ENCODE measurements at regions not wholly inside any gene's neighbourhood (a gene's known extent, or its start where the extent isn't known, plus 50 kb on each side); places are given as distances from the start of the nearest gene placed in this dataset.

DNA sequence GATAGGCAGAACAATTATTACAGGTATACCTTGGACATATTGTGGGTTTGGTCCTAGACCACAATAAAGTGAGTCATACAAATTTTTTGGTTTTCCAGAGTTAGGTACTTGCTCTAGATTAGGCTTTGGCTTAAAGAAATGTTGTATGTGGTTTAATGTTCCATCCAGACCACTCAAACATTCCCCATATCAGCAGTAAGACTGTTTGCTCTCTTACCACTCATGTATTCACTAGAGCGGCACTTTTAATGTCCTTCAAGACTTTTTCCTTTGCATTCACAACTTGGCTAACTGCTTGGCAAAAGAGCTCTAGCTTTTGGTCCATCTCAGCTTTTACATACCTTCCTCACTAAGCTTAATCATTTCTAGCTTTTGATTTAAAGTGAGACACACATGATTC is 250.5 kb upstream of the SETMAR start:
- WGBS, 2 donors = 88 to 96% methylated on average over 1 of the region's 1 CpG
- Histone ChIP-seq H3K27ac (no peak overlapping the region), H3K4me1 (peaks cover 3% of the 10 kb centered on the region), H3K27me3 (no peaks in the 10 kb centered on the region), H3K4me3 (no peak overlapping the region), H3K36me3 (ENCODE audit: low read depth, missing control alignments) (no peaks in the 10 kb centered on the region), H3K9me3 (no peaks in the 10 kb centered on the region)
- TF ChIP-seq CTCF (IDR thresholded peaks at IDR 0.05) = no peak
- TF ChIP-seq POLR2A (IDR thresholded peaks at IDR 0.05) = no peak
- no peak for DNase-seq
- intact Hi-C loops (cut with DNase I; ENCODE audit: low total_unique reads) = no loop called here

DNA sequence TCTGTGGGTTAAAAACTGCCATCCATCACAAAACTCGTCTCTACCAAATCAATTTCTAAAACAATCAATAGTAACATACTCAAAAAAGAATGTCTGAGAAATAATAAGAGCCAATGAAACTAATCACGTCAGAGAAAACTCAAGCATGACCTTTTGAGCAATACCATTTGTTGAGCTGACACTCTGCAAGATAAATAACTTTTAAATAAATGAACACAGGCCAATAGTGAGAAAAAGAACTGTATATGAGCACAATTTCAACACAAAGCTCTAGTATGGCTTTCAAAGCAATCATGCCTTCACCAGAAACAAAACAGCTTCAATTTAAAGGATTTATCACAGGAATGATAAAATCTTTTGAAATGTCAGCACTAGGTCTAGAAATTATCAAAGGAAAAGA is 249.2 kb upstream of the SETMAR start:
- Histone ChIP-seq H3K27me3 (no peaks in the 10 kb centered on the region), H3K36me3 (ENCODE audit: low read depth, missing control alignments) (no peaks in the 10 kb centered on the region), H3K9me3 (no peaks in the 10 kb centered on the region), H3K4me3 (no peak overlapping the region), H3K27ac (no peak overlapping the region), H3K4me1 (peaks cover 3% of the 10 kb centered on the region)
- TF ChIP-seq CTCF (IDR thresholded peaks at IDR 0.05) (no peak), POLR2A (IDR thresholded peaks at IDR 0.05) (no peak)
- DNase-seq = no peak
- WGBS, 2 donors = 65 to 80% methylated on average over 2 of the region's 2 CpGs
- intact Hi-C loops (cut with DNase I; ENCODE audit: low total_unique reads) = no loop called here

- no peaks in the 10 kb centered on the region for H3K36me3 ChIP-seq (ENCODE audit: low read depth, missing control alignments)
- TF ChIP-seq POLR2A (IDR thresholded peaks at IDR 0.05) (no peak), CTCF (IDR thresholded peaks at IDR 0.05) (no peak)
- no peak overlapping the region for H3K27ac ChIP-seq
- H3K27me3 ChIP-seq = no peaks in the 10 kb centered on the region
- intact Hi-C loops (cut with DNase I; ENCODE audit: low total_unique reads) = no loop called here
- H3K4me3 ChIP-seq = no peak overlapping the region
- no peak for DNase-seq
- no peaks in the 10 kb centered on the region for H3K4me1 ChIP-seq
- H3K9me3 ChIP-seq = no peaks in the 10 kb centered on the region
- 44 to 61% methylated on average over 5 of the region's 5 CpGs for WGBS, 2 donors
Observed at GRCh38 chr3:4060064-4060463, 243.1 kb upstream of the SETMAR start.

DNA sequence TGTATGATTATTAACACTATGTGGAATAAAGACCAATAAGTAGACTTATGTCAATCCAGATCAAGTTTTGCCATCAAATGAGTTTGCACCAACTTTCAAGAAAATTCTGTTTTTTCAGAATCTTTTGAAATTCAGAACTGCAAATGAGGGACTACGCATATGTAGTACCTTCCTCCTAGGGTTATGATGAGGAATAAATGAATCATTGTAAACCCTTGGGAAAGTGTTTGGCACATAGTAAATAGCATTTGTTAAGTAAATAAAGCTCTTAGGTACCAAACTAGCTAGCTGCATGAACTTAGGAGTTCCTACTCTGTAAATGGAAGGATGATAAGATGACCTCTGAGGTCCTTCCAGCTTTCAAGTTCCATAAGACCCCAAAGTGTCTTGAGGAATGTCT is 242.6 kb upstream of the SETMAR start:
- Histone ChIP-seq H3K27ac (no peak overlapping the region), H3K9me3 (no peaks in the 10 kb centered on the region), H3K4me1 (no peaks in the 10 kb centered on the region), H3K27me3 (no peaks in the 10 kb centered on the region), H3K4me3 (no peak overlapping the region), H3K36me3 (ENCODE audit: low read depth, missing control alignments) (no peaks in the 10 kb centered on the region)
- intact Hi-C loops (cut with DNase I; ENCODE audit: low total_unique reads) = no loop called here
- DNase-seq = no peak
- TF ChIP-seq CTCF (IDR thresholded peaks at IDR 0.05) = no peak
- no peak for TF ChIP-seq POLR2A (IDR thresholded peaks at IDR 0.05)
- 97% methylated on average over 1 of the region's 1 CpG for WGBS, 2 donors

- Histone ChIP-seq H3K27ac (no peak overlapping the region), H3K27me3 (no peaks in the 10 kb centered on the region), H3K9me3 (no peaks in the 10 kb centered on the region), H3K4me1 (no peaks in the 10 kb centered on the region), H3K4me3 (no peak overlapping the region), H3K36me3 (ENCODE audit: low read depth, missing control alignments) (no peaks in the 10 kb centered on the region)
- intact Hi-C loops (cut with DNase I; ENCODE audit: low total_unique reads) = no loop called here
- no peak for DNase-seq
- TF ChIP-seq CTCF (IDR thresholded peaks at IDR 0.05) (no peak), POLR2A (IDR thresholded peaks at IDR 0.05) (no peak)
Observed at GRCh38 chr3:4061195-4061594, 242.0 kb upstream of the SETMAR start.

All from testis (tissue), 2 donors.